Right renal pelvis (tissue), 4 donors: ENCODE measurements at regions not wholly inside any gene's neighbourhood (a gene's known extent, or its start where the extent isn't known, plus 50 kb on each side); places are given as distances from the start of the nearest gene placed in this dataset.

Source experiments
- DNase-seq, 4 donors: peaks; one replicate each; pipeline ENCODE4 v3.0.0-alpha.2; 2013; ENCODE audit warnings: low read depth in 4 of 4, low spot score in 3 of 4, missing footprints in 1 of 4

GRCh38 chr6:29884261-29884660 is 56.6 kb downstream of the HLA-G start:
- DNase-seq, result no peak

- no peak for DNase-seq
Observed at GRCh38 chr6:29886701-29887100, 55.6 kb upstream of the HLA-A start.

- peak in 1 of 4 donors; percentile 21 for DNase-seq
Observed at GRCh38 chr6:29887330-29887818, 55.0 kb upstream of the HLA-A start.

- peak in 1 of 4 donors; percentile 28 for DNase-seq
Observed at GRCh38 chr6:29887819-29888776, 54.2 kb upstream of the HLA-A start.
